ENCODE measurements at regions not wholly inside any gene's neighbourhood (a gene's known extent, or its start where the extent isn't known, plus 50 kb on each side); places are given as distances from the start of the nearest gene placed in this dataset.

- no peak for DNase-seq
Measured at GRCh38 chr11:107136892-107137291, 118.6 kb upstream of the GUCY1A2 start.

- DNase-seq = no peak
Measured at GRCh38 chr11:107131756-107132155, 113.5 kb upstream of the GUCY1A2 start.

GRCh38 chr11:107123022-107123421 is 104.7 kb upstream of the GUCY1A2 start:
- DNase-seq = no peak

- DNase-seq = no peak
Measured at GRCh38 chr11:107118025-107118720, 99.9 kb upstream of the GUCY1A2 start.

GRCh38 chr11:107116358-107116757 is 98.1 kb upstream of the GUCY1A2 start:
- no peak for DNase-seq

- no peak for DNase-seq
Measured at GRCh38 chr11:107102692-107103477, 84.6 kb upstream of the GUCY1A2 start.

GRCh38 chr11:107092667-107093066 is 74.4 kb upstream of the GUCY1A2 start:
- DNase-seq = no peak

- DNase-seq = no peak
Measured at GRCh38 chr11:107078375-107078774, 60.1 kb upstream of the GUCY1A2 start.

- no peak for DNase-seq
Measured at GRCh38 chr11:107076832-107077231, 58.6 kb upstream of the GUCY1A2 start.

- DNase-seq = no peak
Measured at GRCh38 chr11:107071129-107071528, 52.9 kb upstream of the GUCY1A2 start.
